CD14-positive monocyte (primary cell): ENCODE measurements at regions not wholly inside any gene's neighbourhood (a gene's known extent, or its start where the extent isn't known, plus 50 kb on each side); places are given as distances from the start of the nearest gene placed in this dataset.

Source experiments
- DNase-seq, 3 donors: peaks; one replicate each; pipeline ENCODE4 v3.0.0-alpha.2; 2011 to 2022
- H2AFZ ChIP-seq: 2 replicates; pipeline ENCODE4 v1.6.0; 2012; ENCODE audit warnings: mild to moderate bottlenecking, low read depth, low read length, inconsistent platforms; ENCODE audit not compliant: insufficient read depth, poor library complexity, severe bottlenecking
- H3K27ac ChIP-seq, 2 donors: 1 replicate in 1 of 2; 2 replicates in 1 of 2; pipeline ENCODE4 v1.5.1; 2012 to 2013; ENCODE audit warnings: low read length in 2 of 2, control low read depth in 1 of 2, inconsistent platforms in 1 of 2, low read depth in 1 of 2, mild to moderate bottlenecking in 1 of 2
- H3K27me3 ChIP-seq, 2 donors: one replicate each; pipeline versions ENCODE4 v1.6.0 to v1.6.1; 2011 to 2013; ENCODE audit warnings: low read length in 2 of 2; ENCODE audit not compliant: control insufficient read depth in 2 of 2, insufficient read depth in 2 of 2
- H3K36me3 ChIP-seq, 2 donors: replicated peaks in 1 of 2; 1 replicate in 1 of 2; 2 replicates in 1 of 2; pipeline versions ENCODE4 v1.5.1 to v1.6.1; 2012 to 2013; ENCODE audit warnings: low read length in 2 of 2, control low read depth in 1 of 2, inconsistent platforms in 1 of 2, mild to moderate bottlenecking in 1 of 2; ENCODE audit not compliant: insufficient read depth in 2 of 2, control insufficient read depth in 1 of 2
- H3K4me1 ChIP-seq, 2 donors: 1 replicate in 1 of 2; 2 replicates in 1 of 2; pipeline versions ENCODE4 v1.5.1 to v1.6.1; 2012 to 2013; ENCODE audit warnings: low read length in 2 of 2, control low read depth in 1 of 2, inconsistent platforms in 1 of 2, mild to moderate bottlenecking in 1 of 2, moderate library complexity in 1 of 2; ENCODE audit not compliant: insufficient read depth in 2 of 2, control insufficient read depth in 1 of 2
- H3K4me2 ChIP-seq: replicated peaks from 2 replicates; pipeline ENCODE3; 2012; ENCODE audit warnings: low read length, moderate library complexity, mild to moderate bottlenecking; ENCODE audit not compliant: poor library complexity, severe bottlenecking; ENCODE audit errors: extremely low read depth
- H3K4me3 ChIP-seq, 3 experiments: fragments of 200-600 bp in 1 of 3; sonication (generic) in 1 of 3; replicated peaks in 1 of 3; 1 replicate in 2 of 3; 2 replicates in 1 of 3; pipeline ENCODE4 v1.5.1; 2011 to 2013; ENCODE audit warnings: low read length in 3 of 3, mild to moderate bottlenecking in 3 of 3, control low read depth in 2 of 3, low read depth in 2 of 3, inconsistent platforms in 1 of 3, moderate library complexity in 1 of 3
- H3K79me2 ChIP-seq: 2 replicates; pipeline ENCODE4 v1.6.0; 2012; ENCODE audit warnings: mild to moderate bottlenecking, control low read depth, inconsistent platforms, low read length, moderate library complexity; ENCODE audit not compliant: insufficient read depth
- H3K9ac ChIP-seq: 2 replicates; pipeline ENCODE4 v1.6.0; 2017; ENCODE audit warnings: low read length, mild to moderate bottlenecking; ENCODE audit not compliant: insufficient read depth, poor library complexity, severe bottlenecking
- H3K9me3 ChIP-seq, 2 donors: replicated peaks in 1 of 2; 1 replicate in 1 of 2; 2 replicates in 1 of 2; pipeline versions ENCODE4 v1.5.1 to v1.6.1; 2012 to 2013; ENCODE audit warnings: low read length in 2 of 2, control low read depth in 1 of 2; ENCODE audit not compliant: control insufficient read depth in 1 of 2, insufficient read depth in 1 of 2
- H4K20me1 ChIP-seq: 2 replicates; pipeline ENCODE4 v1.6.0; 2012; ENCODE audit warnings: mild to moderate bottlenecking, low read length, control low read depth, moderate library complexity; ENCODE audit not compliant: insufficient read depth
- H3K27ac Mint-ChIP-seq, 7 donors: one replicate each; pipeline ENCODE4 v1.8.0; 2020; ENCODE audit warnings: mild to moderate bottlenecking in 7 of 7, mixed read lengths in 7 of 7, moderate library complexity in 6 of 7, inconsistent platforms in 2 of 7
- H3K27me3 Mint-ChIP-seq, 3 donors: one replicate each; pipeline ENCODE4 v1.8.0; 2021 to 2022; ENCODE audit warnings: low read depth in 3 of 3, mild to moderate bottlenecking in 3 of 3, mixed read lengths in 3 of 3, moderate library complexity in 3 of 3, inconsistent platforms in 1 of 3
- H3K36me3 Mint-ChIP-seq, 2 donors: one replicate each; pipeline ENCODE4 v1.8.0; 2020; ENCODE audit warnings: mixed read lengths in 2 of 2, inconsistent platforms in 1 of 2, mild to moderate bottlenecking in 1 of 2
- H3K4me1 Mint-ChIP-seq: one replicate; pipeline ENCODE4 v1.8.0; 2020; ENCODE audit warnings: mild to moderate bottlenecking, mixed read lengths
- H3K4me3 Mint-ChIP-seq, 2 donors: one replicate each; pipeline ENCODE4 v1.8.0; 2020; ENCODE audit warnings: mild to moderate bottlenecking in 2 of 2, mixed read lengths in 2 of 2, moderate library complexity in 1 of 2
- H3K9me3 Mint-ChIP-seq, 7 donors: one replicate each; pipeline ENCODE4 v1.8.0; 2020 to 2022; ENCODE audit warnings: mixed read lengths in 7 of 7, mild to moderate bottlenecking in 6 of 7, moderate library complexity in 6 of 7, inconsistent platforms in 2 of 7
- WGBS: methylation state at CpG from one replicate; pipeline ENCODE4 v1.1.5; 2013; ENCODE audit warnings: missing lambda C conversion rate; ENCODE audit not compliant: insufficient coverage; 5-methylcytosine and 5-hydroxymethylcytosine counted together
- intact Hi-C, 2 donors: fragments of 100-400 bp; cut with micrococcal nuclease; formaldehyde crosslinking; loops; one replicate each; pipeline versions ENCODE4 v1.15.0 to v1.15.1; 2023
- TF ChIP-seq, protein P1 (sequence below): fragments of 200-600 bp; IDR thresholded peaks from one replicate; pipeline ENCODE4 v1.8.0; 2022; ENCODE audit warnings: antibody characterized with exemption, mild to moderate bottlenecking

DNA sequence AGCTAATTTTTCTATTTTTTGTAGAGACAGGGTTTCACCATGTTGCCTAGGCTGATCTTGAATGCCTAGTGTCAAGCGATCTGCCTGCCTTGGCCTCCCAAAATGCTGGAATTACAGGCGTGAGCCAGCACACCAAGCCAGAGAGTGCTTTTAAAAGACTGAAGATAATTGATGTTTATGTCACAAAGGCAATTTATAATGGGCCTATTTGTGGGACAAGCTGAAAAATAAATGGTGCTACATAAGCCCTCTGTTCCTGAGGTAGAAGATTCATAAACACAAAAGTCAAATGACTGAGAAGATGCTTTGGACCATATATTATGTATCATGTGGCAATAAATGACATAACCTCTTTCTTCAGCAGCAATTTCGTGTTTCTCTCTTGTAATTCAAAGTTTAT, 329.6 kb downstream of the GABRB2 start:
- Histone ChIP-seq H3K9me3 (no peaks in the 10 kb centered on the region), H3K27ac (no peak overlapping the region), H3K4me3 (no peak overlapping the region), H2AFZ (no peak overlapping the region), H3K4me2 (no peak overlapping the region), H3K27me3 (no peaks in the 10 kb centered on the region), H3K9ac (no peak overlapping the region), H4K20me1 (no peaks in the 10 kb centered on the region), H3K4me1 (no peaks in the 10 kb centered on the region), H3K36me3 (no peaks in the 10 kb centered on the region), H3K79me2 (no peaks in the 10 kb centered on the region)
- WGBS, result 82% methylated on average over 2 of the region's 3 CpGs
- H3K27me3 Mint-ChIP-seq, result peaks cover 0 to 2% (median 0%) of the 10 kb centered on the region in 3 donors
- intact Hi-C loops, result no loop called here
- H3K36me3 Mint-ChIP-seq, result no peaks in the 10 kb centered on the region
- peaks cover 0 to 5% (median 1%) of the 10 kb centered on the region in 7 donors for H3K9me3 Mint-ChIP-seq
- no peak overlapping the region for H3K27ac Mint-ChIP-seq
- TF ChIP-seq, protein P1, sequence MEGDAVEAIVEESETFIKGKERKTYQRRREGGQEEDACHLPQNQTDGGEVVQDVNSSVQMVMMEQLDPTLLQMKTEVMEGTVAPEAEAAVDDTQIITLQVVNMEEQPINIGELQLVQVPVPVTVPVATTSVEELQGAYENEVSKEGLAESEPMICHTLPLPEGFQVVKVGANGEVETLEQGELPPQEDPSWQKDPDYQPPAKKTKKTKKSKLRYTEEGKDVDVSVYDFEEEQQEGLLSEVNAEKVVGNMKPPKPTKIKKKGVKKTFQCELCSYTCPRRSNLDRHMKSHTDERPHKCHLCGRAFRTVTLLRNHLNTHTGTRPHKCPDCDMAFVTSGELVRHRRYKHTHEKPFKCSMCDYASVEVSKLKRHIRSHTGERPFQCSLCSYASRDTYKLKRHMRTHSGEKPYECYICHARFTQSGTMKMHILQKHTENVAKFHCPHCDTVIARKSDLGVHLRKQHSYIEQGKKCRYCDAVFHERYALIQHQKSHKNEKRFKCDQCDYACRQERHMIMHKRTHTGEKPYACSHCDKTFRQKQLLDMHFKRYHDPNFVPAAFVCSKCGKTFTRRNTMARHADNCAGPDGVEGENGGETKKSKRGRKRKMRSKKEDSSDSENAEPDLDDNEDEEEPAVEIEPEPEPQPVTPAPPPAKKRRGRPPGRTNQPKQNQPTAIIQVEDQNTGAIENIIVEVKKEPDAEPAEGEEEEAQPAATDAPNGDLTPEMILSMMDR, result no peak
- H3K4me3 Mint-ChIP-seq, result no peak overlapping the region
- H3K4me1 Mint-ChIP-seq, result no peaks in the 10 kb centered on the region
- no peak for DNase-seq

DNA sequence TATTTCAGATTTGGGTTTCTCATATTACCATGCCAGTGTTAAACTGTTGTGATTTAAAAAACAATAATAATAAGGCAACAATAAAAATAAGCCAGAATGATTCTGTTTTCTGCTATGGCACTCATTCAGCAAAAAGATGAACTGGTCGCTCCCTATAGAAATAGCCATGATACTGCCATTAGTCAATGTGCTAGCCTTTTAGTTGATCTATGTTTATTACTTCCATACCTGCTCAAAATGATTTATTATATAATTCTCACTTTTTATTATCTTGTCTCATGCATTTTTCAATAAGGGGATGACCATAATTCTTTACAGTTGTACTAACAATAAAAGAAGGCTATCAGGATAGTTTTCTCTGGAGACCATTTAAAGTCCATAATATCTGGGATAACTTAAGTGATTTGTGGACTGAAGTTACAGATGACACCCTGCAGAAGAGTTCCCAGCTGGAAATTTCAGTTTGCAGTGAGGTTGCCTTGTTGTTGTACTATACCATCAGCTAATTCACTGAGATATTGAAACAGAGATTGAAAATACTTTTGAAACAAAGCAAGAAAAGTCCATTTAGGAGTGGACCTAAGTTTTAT, 334.3 kb downstream of the GABRB2 start:
- DNase-seq, result no peak
- no peaks in the 10 kb centered on the region for H3K36me3 Mint-ChIP-seq

More for the DNA sequence above, 334.3 kb downstream of the GABRB2 start:
- Histone ChIP-seq H3K79me2 (no peaks in the 10 kb centered on the region), H3K27ac (no peak overlapping the region), H3K9ac (no peak overlapping the region), H3K27me3 (no peaks in the 10 kb centered on the region), H3K4me3 (no peak overlapping the region), H2AFZ (no peak overlapping the region), H3K9me3 (no peaks in the 10 kb centered on the region), H3K4me1 (no peaks in the 10 kb centered on the region), H3K36me3 (no peaks in the 10 kb centered on the region), H3K4me2 (no peak overlapping the region), H4K20me1 (no peaks in the 10 kb centered on the region)
- Mint-ChIP-seq H3K9me3 (peaks cover 0 to 2% (median 0%) of the 10 kb centered on the region in 7 donors), H3K4me1 (no peaks in the 10 kb centered on the region), H3K27me3 (peaks cover 0 to 3% (median 2%) of the 10 kb centered on the region in 3 donors), H3K27ac (no peak overlapping the region), H3K4me3 (no peak overlapping the region)
- WGBS, result 80% methylated on average over 1 of the region's 1 CpG
- intact Hi-C loops, result no loop called here
- TF ChIP-seq, protein P1, result no peak
